ENCODE measurements at regions not wholly inside any gene's neighbourhood (a gene's known extent, or its start where the extent isn't known, plus 50 kb on each side); places are given as distances from the start of the nearest gene placed in this dataset.

DNA sequence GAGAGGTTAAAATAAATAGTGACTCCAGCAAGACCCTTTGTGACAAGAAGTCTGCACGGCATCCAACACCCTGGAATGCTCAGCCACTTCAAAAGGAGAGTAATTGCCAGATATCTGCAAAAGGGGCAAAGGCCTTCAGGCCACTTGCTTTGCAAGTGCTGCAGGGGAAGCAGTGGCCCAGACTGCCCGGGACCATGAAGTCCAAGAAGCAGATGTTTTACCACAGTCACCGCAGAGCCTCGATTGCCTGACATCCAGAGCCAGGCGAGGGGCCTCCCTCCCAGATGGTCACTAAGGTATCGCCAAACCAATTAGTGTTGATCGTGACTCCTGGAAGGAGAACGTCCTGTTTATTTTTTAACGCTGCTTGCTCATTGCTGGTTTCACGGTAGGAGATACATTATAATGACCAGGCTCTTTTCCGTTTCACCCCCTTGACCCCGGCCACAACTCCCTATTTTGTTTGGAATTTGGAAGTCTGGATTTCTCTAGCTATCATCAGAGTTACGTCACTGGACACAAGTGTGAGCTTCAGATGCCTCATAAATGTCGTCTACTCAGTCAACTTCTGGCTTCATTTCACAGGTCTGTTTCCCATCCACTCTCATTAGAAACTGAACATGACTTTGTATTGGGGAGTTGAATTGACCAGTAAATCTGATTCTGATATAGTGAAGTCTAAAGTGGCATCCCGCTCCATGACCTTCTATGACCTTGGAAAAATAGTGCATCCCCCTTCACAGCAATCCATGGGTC lies 276.2 kb downstream of the WDR11 start:
- TF ChIP-seq, protein P1, sequence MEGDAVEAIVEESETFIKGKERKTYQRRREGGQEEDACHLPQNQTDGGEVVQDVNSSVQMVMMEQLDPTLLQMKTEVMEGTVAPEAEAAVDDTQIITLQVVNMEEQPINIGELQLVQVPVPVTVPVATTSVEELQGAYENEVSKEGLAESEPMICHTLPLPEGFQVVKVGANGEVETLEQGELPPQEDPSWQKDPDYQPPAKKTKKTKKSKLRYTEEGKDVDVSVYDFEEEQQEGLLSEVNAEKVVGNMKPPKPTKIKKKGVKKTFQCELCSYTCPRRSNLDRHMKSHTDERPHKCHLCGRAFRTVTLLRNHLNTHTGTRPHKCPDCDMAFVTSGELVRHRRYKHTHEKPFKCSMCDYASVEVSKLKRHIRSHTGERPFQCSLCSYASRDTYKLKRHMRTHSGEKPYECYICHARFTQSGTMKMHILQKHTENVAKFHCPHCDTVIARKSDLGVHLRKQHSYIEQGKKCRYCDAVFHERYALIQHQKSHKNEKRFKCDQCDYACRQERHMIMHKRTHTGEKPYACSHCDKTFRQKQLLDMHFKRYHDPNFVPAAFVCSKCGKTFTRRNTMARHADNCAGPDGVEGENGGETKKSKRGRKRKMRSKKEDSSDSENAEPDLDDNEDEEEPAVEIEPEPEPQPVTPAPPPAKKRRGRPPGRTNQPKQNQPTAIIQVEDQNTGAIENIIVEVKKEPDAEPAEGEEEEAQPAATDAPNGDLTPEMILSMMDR (conservative IDR thresholded peaks at IDR 0.05 in 1 of 2, IDR thresholded peaks at IDR 0.05 in 1 of 2; ENCODE audit: extremely low read depth in 1 of 2, insufficient read depth in 1 of 2, low read depth in 1 of 2, low read length in 2 of 2) = no peak
- no peak for TF ChIP-seq EZH2 (IDR thresholded peaks at IDR 0.05; ENCODE audit: borderline replicate concordance, low read length)

All from mammary epithelial cell (primary cell).